H9 (cell line): ENCODE measurements at regions not wholly inside any gene's neighbourhood (a gene's known extent, or its start where the extent isn't known, plus 50 kb on each side); places are given as distances from the start of the nearest gene placed in this dataset.

Experiments
- DNase-seq: peaks from one replicate; pipeline ENCODE4 v3.0.0-alpha.2; 2017
- H2AFZ ChIP-seq: one replicate; pipeline ENCODE4 v1.6.1; 2013; ENCODE audit warnings: mild to moderate bottlenecking, low read length, control low read depth, moderate library complexity
- H2AK5ac ChIP-seq: 2 replicates; pipeline ENCODE4 v1.6.1; 2013; ENCODE audit warnings: low read length, control low read depth, mixed read lengths; ENCODE audit not compliant: insufficient read length
- H2BK120ac ChIP-seq: one replicate; pipeline ENCODE4 v1.6.1; 2013; ENCODE audit warnings: low read depth, mild to moderate bottlenecking, low read length, control low read depth, inconsistent platforms; ENCODE audit not compliant: poor library complexity, severe bottlenecking
- H2BK12ac ChIP-seq: 2 replicates; pipeline ENCODE4 v1.6.1; 2013; ENCODE audit warnings: low read length, control low read depth, mixed read lengths, low read depth; ENCODE audit not compliant: insufficient read length
- H2BK15ac ChIP-seq: 2 replicates; pipeline ENCODE4 v1.6.1; 2013; ENCODE audit warnings: low read depth, low read length, control low read depth
- H2BK20ac ChIP-seq: one replicate; pipeline ENCODE4 v1.6.1; 2013; ENCODE audit warnings: low read depth, mild to moderate bottlenecking, low read length, control low read depth, inconsistent platforms; ENCODE audit not compliant: poor library complexity, severe bottlenecking
- H2BK5ac ChIP-seq: 2 replicates; pipeline ENCODE4 v1.6.1; 2013; ENCODE audit warnings: low read length, control low read depth, mixed read lengths; ENCODE audit not compliant: insufficient read length
- H3K14ac ChIP-seq: 2 replicates; pipeline ENCODE4 v1.6.1; 2013; ENCODE audit warnings: low read length, control low read depth; ENCODE audit not compliant: insufficient read depth
- H3K18ac ChIP-seq: 2 replicates; pipeline ENCODE4 v1.6.1; 2013; ENCODE audit warnings: low read depth, mild to moderate bottlenecking, mixed read lengths, low read length, control low read depth; ENCODE audit not compliant: insufficient read length
- H3K23ac ChIP-seq: 2 replicates; pipeline ENCODE4 v1.6.1; 2013; ENCODE audit warnings: low read length, control low read depth, mixed read lengths, low read depth; ENCODE audit not compliant: insufficient read length
- H3K23me2 ChIP-seq: 2 replicates; pipeline ENCODE4 v1.6.1; 2013; ENCODE audit warnings: low read depth, mild to moderate bottlenecking, mixed read lengths, low read length, control low read depth; ENCODE audit not compliant: insufficient read length, poor library complexity, severe bottlenecking
- H3K27ac ChIP-seq: 2 replicates; pipeline ENCODE4 v1.5.1; 2013; ENCODE audit warnings: low read length, control low read depth, mixed read lengths, low read depth; ENCODE audit not compliant: insufficient read length
- H3K27me3 ChIP-seq: 2 replicates; pipeline ENCODE4 v1.6.1; 2013; ENCODE audit warnings: low read length, control low read depth, inconsistent platforms; ENCODE audit not compliant: insufficient read depth
- H3K4ac ChIP-seq: 2 replicates; pipeline ENCODE4 v1.6.1; 2013; ENCODE audit warnings: low read depth, mild to moderate bottlenecking, control low read depth, inconsistent platforms, low read length, moderate library complexity
- H3K4me1 ChIP-seq: 2 replicates; pipeline ENCODE4 v1.6.1; 2013; ENCODE audit warnings: low read length, control low read depth, inconsistent platforms; ENCODE audit not compliant: insufficient read depth
- H3K4me2 ChIP-seq: 2 replicates; pipeline ENCODE4 v1.6.1; 2013; ENCODE audit warnings: low read length, control low read depth, mixed read lengths; ENCODE audit not compliant: insufficient read length, insufficient read depth
- H3K56ac ChIP-seq: 2 replicates; pipeline ENCODE4 v1.6.1; 2013; ENCODE audit warnings: low read depth, mild to moderate bottlenecking, mixed read lengths, low read length, control low read depth; ENCODE audit not compliant: insufficient read length
- H3K79me1 ChIP-seq: 2 replicates; pipeline ENCODE4 v1.6.1; 2013; ENCODE audit warnings: low read depth, mild to moderate bottlenecking, moderate library complexity, low read length, control low read depth, inconsistent platforms; ENCODE audit not compliant: insufficient read depth, poor library complexity, severe bottlenecking
- H3K79me2 ChIP-seq: 2 replicates; pipeline ENCODE4 v1.6.1; 2013; ENCODE audit warnings: low read length, control low read depth, inconsistent platforms; ENCODE audit not compliant: insufficient read depth
- H3K9ac ChIP-seq: 2 replicates; pipeline ENCODE4 v1.6.1; 2013; ENCODE audit warnings: low read length, control low read depth, mixed read lengths; ENCODE audit not compliant: insufficient read length; ENCODE audit errors: extremely low read depth
- H3K9me3 ChIP-seq: one replicate; pipeline ENCODE4 v1.6.1; 2013; ENCODE audit warnings: low read depth, low read length, inconsistent platforms; ENCODE audit not compliant: control insufficient read depth
- H3T11ph ChIP-seq: one replicate; pipeline ENCODE4 v1.6.1; 2013; ENCODE audit warnings: mild to moderate bottlenecking, low read length, control low read depth, inconsistent platforms
- H4K20me1 ChIP-seq: one replicate; pipeline ENCODE4 v1.6.1; 2013; ENCODE audit not compliant: control insufficient read depth, insufficient read length, insufficient read depth
- H4K5ac ChIP-seq: 2 replicates; pipeline ENCODE4 v1.6.1; 2013; ENCODE audit warnings: low read depth, mild to moderate bottlenecking, mixed read lengths, low read length, control low read depth; ENCODE audit not compliant: insufficient read length
- H4K8ac ChIP-seq: replicated peaks from 2 replicates; pipeline ENCODE4 v1.6.1; 2013; ENCODE audit warnings: low read length, control low read depth, mixed read lengths, low read depth; ENCODE audit not compliant: insufficient read length
- H4K91ac ChIP-seq: 2 replicates; pipeline ENCODE4 v1.6.1; 2013; ENCODE audit warnings: low read depth, mild to moderate bottlenecking, moderate library complexity, mixed read lengths, low read length, control low read depth; ENCODE audit not compliant: insufficient read length
- H3K27ac Mint-ChIP-seq, 3 experiments: 2 replicates in 2 of 3; 3 replicates in 1 of 3; pipeline ENCODE4 v1.8.0; 2020 to 2021; ENCODE audit warnings: mixed read lengths in 3 of 3, mild to moderate bottlenecking in 1 of 3, moderate library complexity in 1 of 3
- H3K27me3 Mint-ChIP-seq: 2 replicates; pipeline ENCODE4 v1.8.0; 2021; ENCODE audit warnings: low read depth, mild to moderate bottlenecking, moderate library complexity, mixed read lengths
- H3K36me3 Mint-ChIP-seq, 3 experiments: 2 replicates in 2 of 3; 3 replicates in 1 of 3; pipeline ENCODE4 v1.8.0; 2020 to 2021; ENCODE audit warnings: low read depth in 3 of 3, mixed read lengths in 3 of 3; ENCODE audit not compliant: insufficient read depth in 1 of 3
- H3K4me1 Mint-ChIP-seq, 2 experiments: 2 replicates each; pipeline ENCODE4 v1.8.0; 2020; ENCODE audit warnings: mixed read lengths in 2 of 2
- H3K4me3 Mint-ChIP-seq, 2 experiments: 2 replicates in 1 of 2; 3 replicates in 1 of 2; pipeline ENCODE4 v1.8.0; 2020 to 2021; ENCODE audit warnings: mild to moderate bottlenecking in 2 of 2, mixed read lengths in 2 of 2, moderate library complexity in 1 of 2
- H3K9me3 Mint-ChIP-seq, 2 experiments: 2 replicates in 1 of 2; 3 replicates in 1 of 2; pipeline ENCODE4 v1.8.0; 2020; ENCODE audit warnings: mild to moderate bottlenecking in 2 of 2, mixed read lengths in 2 of 2, moderate library complexity in 1 of 2
- CTCF ChIP-seq: fragments of 200-600 bp; sonication (generic); conservative IDR thresholded peaks from 3 replicates; pipeline ENCODE4 v1.8.0; 2021; ENCODE audit warnings: antibody characterized with exemption, mild to moderate bottlenecking
- WGBS: extraction: QIAGEN DNeasy Blood & Tissue Kit; methylation state at CpG from one replicate; pipeline ENCODE4 v1.1.7; 2013; ENCODE audit warnings: missing lambda C conversion rate, low lambda C conversion rate, mixed read lengths; ENCODE audit not compliant: insufficient read length; ENCODE audit errors: extremely low coverage; 5-methylcytosine and 5-hydroxymethylcytosine counted together

DNA sequence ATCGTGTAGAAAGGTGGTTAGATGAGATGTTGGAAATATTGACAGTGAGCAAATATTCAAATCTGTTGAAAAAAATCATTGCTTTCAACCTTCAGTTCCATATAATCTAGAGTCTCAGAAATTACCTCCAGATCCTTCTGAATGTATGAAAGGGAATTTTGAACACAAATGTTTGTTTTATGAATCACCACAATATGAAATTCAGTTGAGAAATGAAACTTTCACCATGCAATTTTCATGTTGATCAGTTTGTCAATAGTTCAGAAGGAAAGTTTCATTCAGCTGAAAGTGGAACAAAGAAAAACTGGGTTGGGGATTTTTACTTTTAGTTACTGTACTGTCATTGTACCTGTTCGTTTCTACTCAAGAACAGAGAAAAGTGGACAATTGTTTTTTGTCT is 953.6 kb downstream of the SLC6A15 start:
- no peak overlapping the region for H2BK20ac ChIP-seq
- H3K14ac ChIP-seq = no peak overlapping the region
- no peak overlapping the region for H4K8ac ChIP-seq
- H2BK120ac ChIP-seq = no peak overlapping the region
- H3K9ac ChIP-seq = no peak overlapping the region
- peaks cover 20 to 26% of the 10 kb centered on the region in 2 experiments for H3K4me1 Mint-ChIP-seq
- H3K9me3 Mint-ChIP-seq = no peaks in the 10 kb centered on the region
- no peaks in the 10 kb centered on the region for H3K27me3 Mint-ChIP-seq
- H2BK12ac ChIP-seq = no peak overlapping the region
- H4K5ac ChIP-seq = no peak overlapping the region
- no peak overlapping the region for H2AFZ ChIP-seq
- H3K27ac Mint-ChIP-seq = no peak overlapping the region
- H4K20me1 ChIP-seq = no peaks in the 10 kb centered on the region
- H3K4ac ChIP-seq = no peak overlapping the region
- H3T11ph ChIP-seq = no peak overlapping the region
- TF ChIP-seq CTCF = no peak
- no peak overlapping the region for H3K56ac ChIP-seq
- H3K4me1 ChIP-seq = peaks cover 2% of the 10 kb centered on the region; the same call in 1 of the 2 replicates
- no peak overlapping the region for H3K23ac ChIP-seq
- H2BK15ac ChIP-seq = no peak overlapping the region
- no peaks in the 10 kb centered on the region for H3K79me1 ChIP-seq
- H3K36me3 Mint-ChIP-seq = no peaks in the 10 kb centered on the region
- no peak overlapping the region for H2AK5ac ChIP-seq
- no peaks in the 10 kb centered on the region for H3K23me2 ChIP-seq
- no CpG with 5 or more reads among the region's 2 CpGs for WGBS
- no peaks in the 10 kb centered on the region for H3K27me3 ChIP-seq
- H2BK5ac ChIP-seq = no peak overlapping the region
- no peaks in the 10 kb centered on the region for H3K9me3 ChIP-seq
- DNase-seq = no peak
- H3K4me2 ChIP-seq = no peak overlapping the region
- H3K18ac ChIP-seq = no peak overlapping the region
- H3K79me2 ChIP-seq = no peaks in the 10 kb centered on the region
- H4K91ac ChIP-seq = no peak overlapping the region
- no peak overlapping the region for H3K4me3 Mint-ChIP-seq
- H3K27ac ChIP-seq = no peak overlapping the region
